ENCODE measurements at regions not wholly inside any gene's neighbourhood (a gene's known extent, or its start where the extent isn't known, plus 50 kb on each side); places are given as distances from the start of the nearest gene placed in this dataset.

DNA sequence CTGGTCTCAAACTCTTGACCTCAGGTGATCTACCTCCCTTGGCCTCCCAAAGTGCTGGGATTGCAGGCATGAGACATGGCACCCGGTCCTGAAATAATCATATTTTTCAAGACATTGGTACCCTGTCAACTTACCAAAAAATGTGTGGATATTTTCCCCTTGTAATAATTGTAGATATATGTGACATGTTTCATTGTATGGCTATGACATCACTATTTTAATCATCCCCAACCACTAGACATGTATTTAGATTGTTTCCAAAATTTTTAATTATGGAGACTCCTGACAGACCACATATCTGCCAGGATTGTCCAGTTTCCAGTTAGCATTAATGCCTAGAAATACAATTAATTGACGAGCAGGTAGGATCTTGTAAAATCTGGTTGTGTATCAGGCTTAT lies 96.7 kb upstream of the NEGR1 start:
- no peak overlapping the region for H3K4me3 ChIP-seq (replicated peaks in 1 of 3; ENCODE audit: insufficient read depth in 1 of 3, low read depth in 1 of 3, low read length in 3 of 3)
- no peaks in the 10 kb centered on the region for H3K9me3 ChIP-seq (replicated peaks; ENCODE audit: control insufficient read depth, insufficient read depth, low read length)
- BruUV-seq (replicated peaks) = no TSS peak
- TF ChIP-seq GATA2 (IDR thresholded peaks at IDR 0.05; ENCODE audit: insufficient read depth, insufficient read length, low read depth, low read length) (no peak), POLR2AphosphoS5 (IDR thresholded peaks at IDR 0.05; ENCODE audit: insufficient read depth, low read depth, low read length) (no peak)
- FAIRE-seq = no peak
- no peak overlapping the region for H2AFZ ChIP-seq (ENCODE audit: low read depth, low read length)
- no peaks in the 10 kb centered on the region for H3K36me3 ChIP-seq (ENCODE audit: control insufficient read depth in 2 of 2, extremely low read depth in 1 of 2, insufficient read depth in 2 of 2, low read length in 2 of 2)
- no peaks in the 10 kb centered on the region for H3K4me1 ChIP-seq (ENCODE audit: control insufficient read depth, extremely low read depth, insufficient read depth, low read length)
- DNase-seq (ENCODE audit: low read depth, low spot score) = no peak
- no peaks in the 10 kb centered on the region for H3K79me2 ChIP-seq (ENCODE audit: control insufficient read depth, insufficient read depth, low read length)
- no peaks in the 10 kb centered on the region for H4K20me1 ChIP-seq (replicated peaks; ENCODE audit: control insufficient read depth, extremely low read depth, insufficient read depth, low read length)
- H3K27ac ChIP-seq (ENCODE audit: insufficient read depth, low read depth, low read length) = no peak overlapping the region
- POLR2A ChIA-PET = no interaction called here
- H3K9ac ChIP-seq (replicated peaks; ENCODE audit: extremely low read depth, insufficient read depth, low read length) = no peak overlapping the region
- no peak overlapping the region for H3K4me2 ChIP-seq (ENCODE audit: insufficient read depth, low read length)
- H3K27me3 ChIP-seq (ENCODE audit: control insufficient read depth in 2 of 2, insufficient read depth in 2 of 2, low read length in 2 of 2) = no peaks in the 10 kb centered on the region
- intact Hi-C loops (cut with micrococcal nuclease) (loop anchor here (5.0 kb wide), 1 partner anchor 207 kb away; no protein-coding TSS in a partner anchor), dilution Hi-C loops (cut with MboI; ENCODE audit: extremely low pct_ligation_motif_present, low sequenced_read_pairs) (no loop called here)
- H3K9me1 ChIP-seq (replicated peaks; ENCODE audit: control insufficient read depth, extremely low read depth, insufficient read depth, low read length) = no peaks in the 10 kb centered on the region
- CTCF ChIA-PET = no interaction called here

GRCh38 chr1:72375226-72375625 lies 92.9 kb upstream of the NEGR1 start:
- FAIRE-seq = no peak
- dilution Hi-C loops (cut with MboI; ENCODE audit: extremely low pct_ligation_motif_present, low sequenced_read_pairs) = no loop called here

More at GRCh38 chr1:72375226-72375625, 92.9 kb upstream of the NEGR1 start:
- Histone ChIP-seq H3K9ac (replicated peaks; ENCODE audit: extremely low read depth, insufficient read depth, low read length) (no peak overlapping the region), H3K4me1 (ENCODE audit: control insufficient read depth, extremely low read depth, insufficient read depth, low read length) (no peaks in the 10 kb centered on the region), H3K9me1 (replicated peaks; ENCODE audit: control insufficient read depth, extremely low read depth, insufficient read depth, low read length) (no peaks in the 10 kb centered on the region), H3K4me2 (ENCODE audit: insufficient read depth, low read length) (no peak overlapping the region), H3K27me3 (ENCODE audit: control insufficient read depth in 2 of 2, insufficient read depth in 2 of 2, low read length in 2 of 2) (no peaks in the 10 kb centered on the region), H3K27ac (ENCODE audit: insufficient read depth, low read depth, low read length) (no peak overlapping the region), H3K36me3 (ENCODE audit: control insufficient read depth in 2 of 2, extremely low read depth in 1 of 2, insufficient read depth in 2 of 2, low read length in 2 of 2) (no peaks in the 10 kb centered on the region), H3K4me3 (replicated peaks in 1 of 3; ENCODE audit: insufficient read depth in 1 of 3, low read depth in 1 of 3, low read length in 3 of 3) (no peak overlapping the region), H2AFZ (ENCODE audit: low read depth, low read length) (no peak overlapping the region), H4K20me1 (replicated peaks; ENCODE audit: control insufficient read depth, extremely low read depth, insufficient read depth, low read length) (no peaks in the 10 kb centered on the region), H3K9me3 (replicated peaks; ENCODE audit: control insufficient read depth, insufficient read depth, low read length) (no peaks in the 10 kb centered on the region), H3K79me2 (ENCODE audit: control insufficient read depth, insufficient read depth, low read length) (no peaks in the 10 kb centered on the region)
- BruUV-seq (replicated peaks) = no TSS peak
- intact Hi-C loops (cut with micrococcal nuclease) = loop anchor here (5.0 kb wide), 1 partner anchor 203 kb away; no protein-coding TSS in a partner anchor
- DNase-seq (ENCODE audit: low read depth, low spot score) = no peak
- ChIA-PET POLR2A (no interaction called here), CTCF (interaction anchor here (1.9 kb wide), 1 partner anchor 90 kb away, joined by 5 read pairs; no protein-coding TSS in a partner anchor)
- TF ChIP-seq MYC (IDR thresholded peaks at IDR 0.05; ENCODE audit: low read depth, low read length) (no peak), JUN (IDR thresholded peaks at IDR 0.05; ENCODE audit: borderline replicate concordance, insufficient read depth, insufficient read length, low read depth) (no peak), FOS (IDR thresholded peaks at IDR 0.05; ENCODE audit: borderline replicate concordance, insufficient read depth, low read length) (no peak), GATA2 (IDR thresholded peaks at IDR 0.05; ENCODE audit: insufficient read depth, insufficient read length, low read depth, low read length) (no peak), POLR2AphosphoS5 (IDR thresholded peaks at IDR 0.05; ENCODE audit: insufficient read depth, low read depth, low read length) (no peak), MAX (IDR thresholded peaks at IDR 0.05; ENCODE audit: insufficient read depth, insufficient read length) (no peak), POLR2A (IDR thresholded peaks at IDR 0.05; ENCODE audit: low read depth, low read length) (no peak), EZH2 (IDR thresholded peaks at IDR 0.05; ENCODE audit: borderline replicate concordance, low read depth, low read length, severe bottlenecking) (no peak)
- TF ChIP-seq, protein P1, sequence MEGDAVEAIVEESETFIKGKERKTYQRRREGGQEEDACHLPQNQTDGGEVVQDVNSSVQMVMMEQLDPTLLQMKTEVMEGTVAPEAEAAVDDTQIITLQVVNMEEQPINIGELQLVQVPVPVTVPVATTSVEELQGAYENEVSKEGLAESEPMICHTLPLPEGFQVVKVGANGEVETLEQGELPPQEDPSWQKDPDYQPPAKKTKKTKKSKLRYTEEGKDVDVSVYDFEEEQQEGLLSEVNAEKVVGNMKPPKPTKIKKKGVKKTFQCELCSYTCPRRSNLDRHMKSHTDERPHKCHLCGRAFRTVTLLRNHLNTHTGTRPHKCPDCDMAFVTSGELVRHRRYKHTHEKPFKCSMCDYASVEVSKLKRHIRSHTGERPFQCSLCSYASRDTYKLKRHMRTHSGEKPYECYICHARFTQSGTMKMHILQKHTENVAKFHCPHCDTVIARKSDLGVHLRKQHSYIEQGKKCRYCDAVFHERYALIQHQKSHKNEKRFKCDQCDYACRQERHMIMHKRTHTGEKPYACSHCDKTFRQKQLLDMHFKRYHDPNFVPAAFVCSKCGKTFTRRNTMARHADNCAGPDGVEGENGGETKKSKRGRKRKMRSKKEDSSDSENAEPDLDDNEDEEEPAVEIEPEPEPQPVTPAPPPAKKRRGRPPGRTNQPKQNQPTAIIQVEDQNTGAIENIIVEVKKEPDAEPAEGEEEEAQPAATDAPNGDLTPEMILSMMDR (IDR thresholded peaks at IDR 0.05; ENCODE audit: extremely low read depth in 1 of 2, insufficient read depth in 1 of 2, low read depth in 1 of 2, low read length in 2 of 2) = no peak

Data from endothelial cell of umbilical vein (primary cell).